ENCODE measurements at regions not wholly inside any gene's neighbourhood (a gene's known extent, or its start where the extent isn't known, plus 50 kb on each side); places are given as distances from the start of the nearest gene placed in this dataset.

GRCh38 chr14:82757776-82758175 lies 1224.1 kb upstream of the SEL1L start:
- no peaks in the 10 kb centered on the region for H3K9me2 ChIP-seq (ENCODE audit: insufficient read depth, low read length)
- no peak for TF ChIP-seq EZH2phosphoT487 (IDR thresholded peaks at IDR 0.05; ENCODE audit: borderline replicate concordance, low read depth, low read length)
- TF ChIP-seq, protein P1, sequence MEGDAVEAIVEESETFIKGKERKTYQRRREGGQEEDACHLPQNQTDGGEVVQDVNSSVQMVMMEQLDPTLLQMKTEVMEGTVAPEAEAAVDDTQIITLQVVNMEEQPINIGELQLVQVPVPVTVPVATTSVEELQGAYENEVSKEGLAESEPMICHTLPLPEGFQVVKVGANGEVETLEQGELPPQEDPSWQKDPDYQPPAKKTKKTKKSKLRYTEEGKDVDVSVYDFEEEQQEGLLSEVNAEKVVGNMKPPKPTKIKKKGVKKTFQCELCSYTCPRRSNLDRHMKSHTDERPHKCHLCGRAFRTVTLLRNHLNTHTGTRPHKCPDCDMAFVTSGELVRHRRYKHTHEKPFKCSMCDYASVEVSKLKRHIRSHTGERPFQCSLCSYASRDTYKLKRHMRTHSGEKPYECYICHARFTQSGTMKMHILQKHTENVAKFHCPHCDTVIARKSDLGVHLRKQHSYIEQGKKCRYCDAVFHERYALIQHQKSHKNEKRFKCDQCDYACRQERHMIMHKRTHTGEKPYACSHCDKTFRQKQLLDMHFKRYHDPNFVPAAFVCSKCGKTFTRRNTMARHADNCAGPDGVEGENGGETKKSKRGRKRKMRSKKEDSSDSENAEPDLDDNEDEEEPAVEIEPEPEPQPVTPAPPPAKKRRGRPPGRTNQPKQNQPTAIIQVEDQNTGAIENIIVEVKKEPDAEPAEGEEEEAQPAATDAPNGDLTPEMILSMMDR (conservative IDR thresholded peaks at IDR 0.05; ENCODE audit: low read length): no peak
- no peak for DNase-seq (ENCODE audit: low spot score)
- H3K27ac ChIP-seq (ENCODE audit: low read depth, low read length, poor library complexity, severe bottlenecking): no peak overlapping the region
- POLR2A ChIA-PET: no interaction called here
- no peaks in the 10 kb centered on the region for H3K9me3 ChIP-seq (ENCODE audit: low read length)
- intact Hi-C loops (cut with micrococcal nuclease; ENCODE audit: unreplicated experiment): no loop called here
- H3K4me3 ChIP-seq (ENCODE audit: low read depth, low read length, poor library complexity, severe bottlenecking): no peak overlapping the region
- no peaks in the 10 kb centered on the region for H4K20me1 ChIP-seq (ENCODE audit: insufficient read depth, low read length)
- no peaks in the 10 kb centered on the region for H3K4me1 ChIP-seq (ENCODE audit: insufficient read depth, low read length, poor library complexity, severe bottlenecking)
- CTCF ChIA-PET (ENCODE audit: unreplicated experiment): no interaction called here
- BruUV-seq (replicated peaks): no TSS peak
- no peaks in the 10 kb centered on the region for H3K36me3 ChIP-seq (ENCODE audit: insufficient read depth, low read length)
- no peaks in the 10 kb centered on the region for H3K79me2 ChIP-seq (ENCODE audit: insufficient read depth, low read depth, low read length)
- no peak overlapping the region for H2AFZ ChIP-seq (ENCODE audit: low read length)
- H3K4me2 ChIP-seq (ENCODE audit: low read length): no peak overlapping the region

DNA sequence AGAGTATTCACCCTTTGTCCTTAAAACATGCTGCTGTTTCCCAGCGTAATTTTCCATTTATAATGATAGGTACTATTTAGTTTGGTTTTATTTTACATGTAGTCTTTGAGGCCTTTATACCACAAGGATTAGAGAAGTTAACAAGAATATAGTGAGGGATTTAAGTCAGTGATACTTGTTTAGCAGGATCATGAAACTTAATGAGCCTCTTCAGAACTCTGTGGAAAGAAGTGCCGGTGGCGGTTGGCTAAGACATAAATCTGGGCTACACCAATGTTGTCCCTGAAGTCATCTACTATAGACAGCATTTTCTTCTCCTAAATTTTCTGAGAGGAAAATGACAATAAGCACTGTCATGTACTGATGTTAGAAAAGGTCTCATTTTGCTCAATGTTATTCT lies 1226.0 kb upstream of the SEL1L start:
- intact Hi-C loops (cut with micrococcal nuclease; ENCODE audit: unreplicated experiment): no loop called here
- no peaks in the 10 kb centered on the region for H3K9me3 ChIP-seq (ENCODE audit: low read length)

GRCh38 chr14:82766123-82766522 lies 1232.5 kb upstream of the SEL1L start:
- Histone ChIP-seq H3K9me2 (ENCODE audit: insufficient read depth, low read length) (no peaks in the 10 kb centered on the region), H3K4me1 (ENCODE audit: insufficient read depth, low read length, poor library complexity, severe bottlenecking) (no peaks in the 10 kb centered on the region), H3K4me2 (ENCODE audit: low read length) (no peak overlapping the region), H3K27ac (ENCODE audit: low read depth, low read length, poor library complexity, severe bottlenecking) (no peak overlapping the region), H3K9me3 (ENCODE audit: low read length) (no peaks in the 10 kb centered on the region), H4K20me1 (ENCODE audit: insufficient read depth, low read length) (no peaks in the 10 kb centered on the region), H3K36me3 (ENCODE audit: insufficient read depth, low read length) (no peaks in the 10 kb centered on the region), H2AFZ (ENCODE audit: low read length) (no peak overlapping the region), H3K4me3 (ENCODE audit: low read depth, low read length, poor library complexity, severe bottlenecking) (no peak overlapping the region), H3K79me2 (ENCODE audit: insufficient read depth, low read depth, low read length) (no peaks in the 10 kb centered on the region)
- ChIA-PET CTCF (ENCODE audit: unreplicated experiment) (no interaction called here), POLR2A (no interaction called here)
- intact Hi-C loops (cut with micrococcal nuclease; ENCODE audit: unreplicated experiment): no loop called here
- DNase-seq (ENCODE audit: low spot score): no peak
- no TSS peak for BruUV-seq (replicated peaks)
- no peak for TF ChIP-seq EZH2phosphoT487 (IDR thresholded peaks at IDR 0.05; ENCODE audit: borderline replicate concordance, low read depth, low read length)
- TF ChIP-seq, protein P1 (conservative IDR thresholded peaks at IDR 0.05; ENCODE audit: low read length): no peak

More for the DNA sequence above, 1226.0 kb upstream of the SEL1L start:
- no TSS peak for BruUV-seq (replicated peaks)
- Histone ChIP-seq H4K20me1 (ENCODE audit: insufficient read depth, low read length) (no peaks in the 10 kb centered on the region), H3K4me2 (ENCODE audit: low read length) (no peak overlapping the region), H3K79me2 (ENCODE audit: insufficient read depth, low read depth, low read length) (no peaks in the 10 kb centered on the region), H3K9me2 (ENCODE audit: insufficient read depth, low read length) (no peaks in the 10 kb centered on the region), H3K4me3 (ENCODE audit: low read depth, low read length, poor library complexity, severe bottlenecking) (no peak overlapping the region), H3K36me3 (ENCODE audit: insufficient read depth, low read length) (no peaks in the 10 kb centered on the region), H3K4me1 (ENCODE audit: insufficient read depth, low read length, poor library complexity, severe bottlenecking) (no peaks in the 10 kb centered on the region), H3K27ac (ENCODE audit: low read depth, low read length, poor library complexity, severe bottlenecking) (no peak overlapping the region), H2AFZ (ENCODE audit: low read length) (no peak overlapping the region)
- no peak for TF ChIP-seq EZH2phosphoT487 (IDR thresholded peaks at IDR 0.05; ENCODE audit: borderline replicate concordance, low read depth, low read length)
- TF ChIP-seq, protein P1 (conservative IDR thresholded peaks at IDR 0.05; ENCODE audit: low read length): no peak
- CTCF ChIA-PET (ENCODE audit: unreplicated experiment): no interaction called here
- DNase-seq (ENCODE audit: low spot score): no peak
- POLR2A ChIA-PET: no interaction called here

All from OCI-LY7 (cell line).